ENCODE measurements at regions not wholly inside any gene's neighbourhood (a gene's known extent, or its start where the extent isn't known, plus 50 kb on each side); places are given as distances from the start of the nearest gene placed in this dataset.

- TF ChIP-seq, protein P1, sequence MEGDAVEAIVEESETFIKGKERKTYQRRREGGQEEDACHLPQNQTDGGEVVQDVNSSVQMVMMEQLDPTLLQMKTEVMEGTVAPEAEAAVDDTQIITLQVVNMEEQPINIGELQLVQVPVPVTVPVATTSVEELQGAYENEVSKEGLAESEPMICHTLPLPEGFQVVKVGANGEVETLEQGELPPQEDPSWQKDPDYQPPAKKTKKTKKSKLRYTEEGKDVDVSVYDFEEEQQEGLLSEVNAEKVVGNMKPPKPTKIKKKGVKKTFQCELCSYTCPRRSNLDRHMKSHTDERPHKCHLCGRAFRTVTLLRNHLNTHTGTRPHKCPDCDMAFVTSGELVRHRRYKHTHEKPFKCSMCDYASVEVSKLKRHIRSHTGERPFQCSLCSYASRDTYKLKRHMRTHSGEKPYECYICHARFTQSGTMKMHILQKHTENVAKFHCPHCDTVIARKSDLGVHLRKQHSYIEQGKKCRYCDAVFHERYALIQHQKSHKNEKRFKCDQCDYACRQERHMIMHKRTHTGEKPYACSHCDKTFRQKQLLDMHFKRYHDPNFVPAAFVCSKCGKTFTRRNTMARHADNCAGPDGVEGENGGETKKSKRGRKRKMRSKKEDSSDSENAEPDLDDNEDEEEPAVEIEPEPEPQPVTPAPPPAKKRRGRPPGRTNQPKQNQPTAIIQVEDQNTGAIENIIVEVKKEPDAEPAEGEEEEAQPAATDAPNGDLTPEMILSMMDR (IDR thresholded peaks at IDR 0.05; ENCODE audit: borderline replicate concordance, extremely low read depth, low read length, poor library complexity, severe bottlenecking): no peak
- TF ChIP-seq EZH2 (IDR thresholded peaks at IDR 0.05; ENCODE audit: borderline replicate concordance, low read depth, low read length, severe bottlenecking): no peak
Observed at GRCh38 chr4:156496797-156497196, 474.8 kb downstream of the PDGFC start.
